SK-N-SH treated with all-trans-retinoic acid at 6 μM for 48 hours (cell line): ENCODE measurements at regions not wholly inside any gene's neighbourhood (a gene's known extent, or its start where the extent isn't known, plus 50 kb on each side); places are given as distances from the start of the nearest gene placed in this dataset.

ENCODE experiments used
- CREB5 ChIP-seq: fragments of 250-450 bp; sonication (Bioruptor Pico); IDR thresholded peaks from 2 replicates; pipeline ENCODE4 v1.5.1; 2020; ENCODE audit warnings: low read depth, mild to moderate bottlenecking, moderate library complexity
- GLIS3 ChIP-seq: fragments of 250-450 bp; sonication (Bioruptor Pico); IDR thresholded peaks from 2 replicates; pipeline ENCODE4 v1.5.0; 2020; ENCODE audit warnings: mild to moderate bottlenecking, moderate library complexity
- OSR1 ChIP-seq: fragments of 250-450 bp; sonication (Bioruptor Pico); IDR thresholded peaks from 2 replicates; pipeline ENCODE4 v1.8.0; 2022; ENCODE audit warnings: moderate library complexity, mild to moderate bottlenecking, inconsistent platforms
- PATZ1 ChIP-seq: fragments of 250-450 bp; sonication (Bioruptor Pico); IDR thresholded peaks from 2 replicates; pipeline ENCODE4 v1.8.0; 2020; ENCODE audit warnings: mild to moderate bottlenecking, moderate library complexity, borderline replicate concordance
- PPARA ChIP-seq: fragments of 250-450 bp; sonication (Bioruptor Pico); IDR thresholded peaks from 2 replicates; pipeline ENCODE4 v1.5.0; 2020; ENCODE audit warnings: mild to moderate bottlenecking, borderline replicate concordance
- ZC3H10 ChIP-seq: fragments of 250-450 bp; sonication (Bioruptor Pico); IDR thresholded peaks from 2 replicates; pipeline ENCODE4 v1.5.1; 2021; ENCODE audit warnings: mild to moderate bottlenecking, moderate library complexity
- ZFP3 ChIP-seq: fragments of 250-450 bp; sonication (Bioruptor Pico); IDR thresholded peaks from 2 replicates; pipeline ENCODE4 v1.5.0; 2020; ENCODE audit warnings: mild to moderate bottlenecking, moderate library complexity

GRCh38 chr10:118904286-118904685 lies 125.2 kb upstream of the NANOS1 start:
- no peak for TF ChIP-seq PPARA (CRISPR knock-in tag)
- TF ChIP-seq GLIS3 (CRISPR knock-in tag) = no peak
- TF ChIP-seq ZC3H10 (CRISPR knock-in tag) = no peak
- no peak for TF ChIP-seq ZFP3 (CRISPR knock-in tag)
- no peak for TF ChIP-seq PATZ1 (CRISPR knock-in tag)
- TF ChIP-seq OSR1 (CRISPR knock-in tag) = no peak
- TF ChIP-seq CREB5 (CRISPR knock-in tag) = no peak
